ENCODE measurements at regions not wholly inside any gene's neighbourhood (a gene's known extent, or its start where the extent isn't known, plus 50 kb on each side); places are given as distances from the start of the nearest gene placed in this dataset.

DNA sequence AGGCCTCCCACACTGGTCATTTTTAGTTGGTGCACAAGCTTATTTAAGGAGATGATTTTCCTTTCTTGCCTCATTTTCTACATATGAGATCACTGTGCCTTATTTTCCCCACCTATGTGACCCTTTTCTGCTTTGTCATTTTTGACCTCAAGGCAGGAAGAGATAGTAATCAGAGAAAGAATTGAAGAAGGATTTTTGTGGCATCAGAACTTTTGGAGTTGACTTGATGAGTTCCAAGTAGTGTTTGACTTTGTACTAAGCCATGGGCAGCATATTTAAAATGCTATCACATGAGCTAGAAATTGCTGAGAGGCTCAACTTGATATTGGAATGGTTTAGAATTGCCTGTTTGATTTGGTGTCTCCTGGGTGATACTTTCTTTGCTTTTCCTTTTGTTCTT is 440.8 kb downstream of the AEBP2 start:
- TF ChIP-seq, protein P1, sequence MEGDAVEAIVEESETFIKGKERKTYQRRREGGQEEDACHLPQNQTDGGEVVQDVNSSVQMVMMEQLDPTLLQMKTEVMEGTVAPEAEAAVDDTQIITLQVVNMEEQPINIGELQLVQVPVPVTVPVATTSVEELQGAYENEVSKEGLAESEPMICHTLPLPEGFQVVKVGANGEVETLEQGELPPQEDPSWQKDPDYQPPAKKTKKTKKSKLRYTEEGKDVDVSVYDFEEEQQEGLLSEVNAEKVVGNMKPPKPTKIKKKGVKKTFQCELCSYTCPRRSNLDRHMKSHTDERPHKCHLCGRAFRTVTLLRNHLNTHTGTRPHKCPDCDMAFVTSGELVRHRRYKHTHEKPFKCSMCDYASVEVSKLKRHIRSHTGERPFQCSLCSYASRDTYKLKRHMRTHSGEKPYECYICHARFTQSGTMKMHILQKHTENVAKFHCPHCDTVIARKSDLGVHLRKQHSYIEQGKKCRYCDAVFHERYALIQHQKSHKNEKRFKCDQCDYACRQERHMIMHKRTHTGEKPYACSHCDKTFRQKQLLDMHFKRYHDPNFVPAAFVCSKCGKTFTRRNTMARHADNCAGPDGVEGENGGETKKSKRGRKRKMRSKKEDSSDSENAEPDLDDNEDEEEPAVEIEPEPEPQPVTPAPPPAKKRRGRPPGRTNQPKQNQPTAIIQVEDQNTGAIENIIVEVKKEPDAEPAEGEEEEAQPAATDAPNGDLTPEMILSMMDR (IDR thresholded peaks at IDR 0.05) = no peak
- TF ChIP-seq POLR2A (IDR thresholded peaks at IDR 0.05) = no peak

All from heart left ventricle (tissue), 13 donors.